Naive thymus-derived CD4-positive, alpha-beta T cell (primary cell): ENCODE measurements at regions not wholly inside any gene's neighbourhood (a gene's known extent, or its start where the extent isn't known, plus 50 kb on each side); places are given as distances from the start of the nearest gene placed in this dataset.
"Not testable (repeated sequence)": the region's sequence is repeated elsewhere in the genome, so short reads cannot be mapped to it uniquely, and the experiment has no call there.

ENCODE experiments used
- ATAC-seq: fragments of 150-1000 bp; cut with Tn5 transposase; 2 replicates; pipeline ENCODE4 v1.10.0; 2021; ENCODE audit warnings: mild to moderate bottlenecking, moderate library complexity
- CTCF ChIA-PET: fragments of 350-600 bp; sonication (Branson Sonifier 250); formaldehyde crosslinking; loops from one replicate; lab custom pipeline; 2021; ENCODE audit warnings: antibody characterized with exemption; lab: Charles Lee
- POLR2A ChIA-PET: fragments of 350-600 bp; sonication (Branson Sonifier 250); formaldehyde crosslinking; loops from one replicate; lab custom pipeline; 2021; ENCODE audit warnings: antibody characterized with exemption, inconsistent platforms; lab: Charles Lee
- DNase-seq, 9 donors: peaks; one replicate each; pipeline versions ENCODE4 v3.0.0 to v3.0.0-alpha.2; 2020 to 2022; ENCODE audit warnings: mixed read lengths in 1 of 9
- H3K27ac ChIP-seq: one replicate; pipeline ENCODE4 v1.7.0; 2013; ENCODE audit warnings: mild to moderate bottlenecking, low read depth, low read length, moderate library complexity
- H3K27me3 ChIP-seq, 2 donors: one replicate each; pipeline ENCODE4 v1.7.0; 2013; ENCODE audit warnings: low read length in 2 of 2, mild to moderate bottlenecking in 2 of 2, moderate library complexity in 2 of 2; ENCODE audit not compliant: control insufficient read depth in 2 of 2, insufficient read depth in 2 of 2
- H3K36me3 ChIP-seq, 3 experiments: 1 replicate in 2 of 3; 2 replicates in 1 of 3; pipeline ENCODE4 v1.7.0; 2013; ENCODE audit warnings: low read length in 3 of 3, mild to moderate bottlenecking in 3 of 3, moderate library complexity in 1 of 3; ENCODE audit not compliant: insufficient read depth in 3 of 3, control insufficient read depth in 2 of 3
- H3K4me1 ChIP-seq, 2 donors: one replicate each; pipeline ENCODE4 v1.7.0; 2013; ENCODE audit warnings: low read length in 2 of 2, mild to moderate bottlenecking in 2 of 2, moderate library complexity in 1 of 2; ENCODE audit not compliant: control insufficient read depth in 2 of 2, insufficient read depth in 2 of 2
- H3K4me3 ChIP-seq: 2 replicates; pipeline ENCODE4 v1.7.0; 2013; ENCODE audit warnings: mild to moderate bottlenecking, low read length
- H3K9me3 ChIP-seq, 3 experiments: 1 replicate in 2 of 3; 2 replicates in 1 of 3; pipeline ENCODE4 v1.7.0; 2013; ENCODE audit warnings: low read length in 3 of 3; ENCODE audit not compliant: control insufficient read depth in 2 of 3
- H3K27ac Mint-ChIP-seq, 9 donors: one replicate each; pipeline ENCODE4 v1.8.0; 2020 to 2022; ENCODE audit warnings: mixed read lengths in 9 of 9, mild to moderate bottlenecking in 8 of 9, moderate library complexity in 5 of 9, inconsistent platforms in 2 of 9
- H3K27me3 Mint-ChIP-seq, 5 donors: one replicate each; pipeline ENCODE4 v1.8.0; 2021 to 2022; ENCODE audit warnings: mixed read lengths in 5 of 5, mild to moderate bottlenecking in 1 of 5
- H3K36me3 Mint-ChIP-seq, 5 donors: one replicate each; pipeline ENCODE4 v1.8.0; 2020 to 2022; ENCODE audit warnings: mixed read lengths in 5 of 5, mild to moderate bottlenecking in 3 of 5, inconsistent platforms in 1 of 5
- H3K4me1 Mint-ChIP-seq, 7 donors: one replicate each; pipeline ENCODE4 v1.8.0; 2020 to 2022; ENCODE audit warnings: mixed read lengths in 7 of 7, mild to moderate bottlenecking in 3 of 7, inconsistent platforms in 1 of 7
- H3K4me3 Mint-ChIP-seq, 10 donors: one replicate each; pipeline ENCODE4 v1.8.0; 2020 to 2022; ENCODE audit warnings: mild to moderate bottlenecking in 10 of 10, mixed read lengths in 10 of 10, moderate library complexity in 6 of 10, inconsistent platforms in 2 of 10
- H3K9me3 Mint-ChIP-seq, 11 donors: one replicate each; pipeline ENCODE4 v1.8.0; 2020 to 2022; ENCODE audit warnings: mixed read lengths in 11 of 11, mild to moderate bottlenecking in 4 of 11, inconsistent platforms in 1 of 11, moderate library complexity in 1 of 11
- intact Hi-C, 2 donors: fragments of 100-400 bp; cut with micrococcal nuclease; formaldehyde crosslinking; loops; one replicate each; pipeline ENCODE4 v1.15.1; 2023

- H3K27me3 Mint-ChIP-seq = no peaks in the 10 kb centered on the region
- intact Hi-C loops = no loop called here
- H3K9me3 Mint-ChIP-seq = peaks cover 0 to 4% (median 0%) of the 10 kb centered on the region in 11 donors
- ATAC-seq (no peak), DNase-seq (no peak)
- H3K27ac Mint-ChIP-seq = no peak overlapping the region
- ChIA-PET POLR2A (no interaction called here), CTCF (no interaction called here)
- Histone ChIP-seq H3K27me3 (no peaks in the 10 kb centered on the region), H3K4me3 (no peak overlapping the region), H3K36me3 (no peaks in the 10 kb centered on the region), H3K4me1 (no peaks in the 10 kb centered on the region), H3K9me3 (no peaks in the 10 kb centered on the region), H3K27ac (no peak overlapping the region)
- H3K4me3 Mint-ChIP-seq = no peak overlapping the region
- no peaks in the 10 kb centered on the region for H3K4me1 Mint-ChIP-seq
- no peaks in the 10 kb centered on the region for H3K36me3 Mint-ChIP-seq
These were observed 758.4 kb upstream of the TMEFF2 start for GRCh38 chr2:192953116-192953515.

DNA sequence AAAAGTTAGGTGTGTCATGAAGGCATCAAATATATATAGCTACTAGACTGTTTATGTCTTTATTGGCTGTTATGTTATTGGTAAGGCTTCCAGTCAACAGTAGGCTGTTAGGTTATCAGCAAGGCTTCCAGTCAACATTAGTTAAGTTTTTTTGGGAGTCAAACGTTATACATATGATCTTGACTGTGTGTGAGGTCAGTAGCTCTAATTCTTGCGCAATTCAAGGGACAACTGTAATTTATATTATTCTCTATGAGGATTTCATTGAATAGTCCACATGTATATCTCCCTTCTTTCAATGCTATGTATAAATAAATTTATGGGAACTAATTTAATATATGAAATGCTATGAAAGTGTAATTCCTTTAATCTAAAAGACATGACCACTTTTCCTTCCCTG is 757.5 kb upstream of the TMEFF2 start:
- Mint-ChIP-seq H3K27me3 (no peaks in the 10 kb centered on the region), H3K4me3 (no peak overlapping the region), H3K27ac (no peak overlapping the region), H3K9me3 (peaks cover 0 to 1% (median 0%) of the 10 kb centered on the region in 11 donors), H3K4me1 (no peaks in the 10 kb centered on the region), H3K36me3 (no peaks in the 10 kb centered on the region)
- intact Hi-C loops = no loop called here
- CTCF ChIA-PET = no interaction called here
- H3K27ac ChIP-seq = no peak overlapping the region
- no peak overlapping the region for H3K4me3 ChIP-seq
- DNase-seq (no peak), ATAC-seq (no peak)
- no peaks in the 10 kb centered on the region for H3K9me3 ChIP-seq
- POLR2A ChIA-PET = no interaction called here
- H3K27me3 ChIP-seq = no peaks in the 10 kb centered on the region
- no peaks in the 10 kb centered on the region for H3K4me1 ChIP-seq
- no peaks in the 10 kb centered on the region for H3K36me3 ChIP-seq

GRCh38 chr2:192948316-192948715 is 753.6 kb upstream of the TMEFF2 start:
- ATAC-seq = no peak
- H3K36me3 ChIP-seq = no peaks in the 10 kb centered on the region
- Mint-ChIP-seq H3K4me1 (no peaks in the 10 kb centered on the region), H3K36me3 (no peaks in the 10 kb centered on the region), H3K9me3 (peaks cover 0 to 6% (median 0%) of the 10 kb centered on the region in 11 donors), H3K27ac (no peak overlapping the region), H3K4me3 (no peak overlapping the region), H3K27me3 (no peaks in the 10 kb centered on the region)
- H3K27ac ChIP-seq = no peak overlapping the region
- ChIA-PET POLR2A (no interaction called here), CTCF (no interaction called here)
- no peaks in the 10 kb centered on the region for H3K4me1 ChIP-seq
- no peak overlapping the region for H3K4me3 ChIP-seq
- no peaks in the 10 kb centered on the region for H3K9me3 ChIP-seq
- intact Hi-C loops = no loop called here
- H3K27me3 ChIP-seq = no peaks in the 10 kb centered on the region
- no peak for DNase-seq

DNA sequence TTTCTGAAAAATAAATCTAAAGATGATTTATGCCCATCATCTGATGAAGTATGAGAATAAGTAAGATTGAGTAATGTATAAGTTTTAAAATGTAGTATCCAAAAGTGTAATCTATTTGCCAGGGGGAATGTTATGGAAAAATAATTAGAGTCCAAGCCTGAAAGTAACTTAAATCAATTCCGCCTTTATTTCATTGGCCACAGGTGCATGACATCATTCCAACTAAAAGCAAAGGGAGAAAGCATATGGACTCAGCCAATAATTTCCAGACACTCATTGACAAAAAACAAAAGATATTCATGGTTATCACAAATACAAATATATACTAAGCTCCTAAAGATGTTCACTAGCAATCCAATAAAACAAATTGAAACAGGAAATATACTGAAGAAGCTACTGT is 752.6 kb upstream of the TMEFF2 start:
- ATAC-seq (no peak), DNase-seq (no peak)
- no peaks in the 10 kb centered on the region for H3K4me1 ChIP-seq
- intact Hi-C loops = no loop called here
- H3K9me3 ChIP-seq = no peaks in the 10 kb centered on the region
- H3K4me1 Mint-ChIP-seq = no peaks in the 10 kb centered on the region
- POLR2A ChIA-PET = no interaction called here
- CTCF ChIA-PET = no interaction called here
- peaks cover 0 to 5% (median 0%) of the 10 kb centered on the region in 5 donors for H3K36me3 Mint-ChIP-seq
- no peak overlapping the region for H3K27ac Mint-ChIP-seq
- H3K9me3 Mint-ChIP-seq = peaks cover 0 to 12% (median 1%) of the 10 kb centered on the region in 11 donors
- no peak overlapping the region for H3K27ac ChIP-seq
- H3K36me3 ChIP-seq = no peaks in the 10 kb centered on the region
- no peaks in the 10 kb centered on the region for H3K27me3 Mint-ChIP-seq
- no peak overlapping the region for H3K4me3 Mint-ChIP-seq
- no peak overlapping the region for H3K4me3 ChIP-seq
- H3K27me3 ChIP-seq = no peaks in the 10 kb centered on the region

GRCh38 chr2:192940767-192941166 is 746.0 kb upstream of the TMEFF2 start:
- ATAC-seq (no peak), DNase-seq (no peak)
- no peak overlapping the region for H3K27ac Mint-ChIP-seq
- peaks cover 0 to 5% (median 0%) of the 10 kb centered on the region in 5 donors for H3K36me3 Mint-ChIP-seq
- no peak overlapping the region for H3K4me3 ChIP-seq
- intact Hi-C loops = no loop called here
- H3K36me3 ChIP-seq = no peaks in the 10 kb centered on the region
- H3K27me3 Mint-ChIP-seq = no peaks in the 10 kb centered on the region
- no peaks in the 10 kb centered on the region for H3K4me1 Mint-ChIP-seq
- POLR2A ChIA-PET = no interaction called here
- H3K4me3 Mint-ChIP-seq = no peak overlapping the region
- H3K27ac ChIP-seq = no peak overlapping the region
- peaks cover 0 to 26% (median 6%) of the 10 kb centered on the region in 11 donors for H3K9me3 Mint-ChIP-seq
- H3K9me3 ChIP-seq = no peaks in the 10 kb centered on the region
- H3K27me3 ChIP-seq = no peaks in the 10 kb centered on the region
- no peaks in the 10 kb centered on the region for H3K4me1 ChIP-seq
- CTCF ChIA-PET = no interaction called here

DNA sequence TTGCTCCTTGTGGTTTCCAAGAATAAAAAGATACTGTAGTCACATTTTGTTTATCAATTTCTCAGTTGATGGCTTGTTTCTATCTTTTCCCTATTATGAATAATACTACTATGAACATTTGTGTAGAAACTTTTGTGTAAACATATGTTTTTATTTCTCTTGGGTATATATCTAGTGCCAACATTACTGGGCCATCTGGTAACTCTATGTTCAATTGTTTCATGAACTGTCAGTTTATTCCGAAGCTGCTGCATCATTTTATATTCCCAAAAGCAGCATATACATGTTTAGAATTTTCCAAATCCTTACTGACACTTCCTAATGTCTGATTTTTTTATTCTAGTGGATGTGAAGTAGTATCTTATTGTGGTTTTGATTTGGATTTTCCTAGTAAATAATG is 737.6 kb upstream of the TMEFF2 start:
- Mint-ChIP-seq H3K27ac (no peak overlapping the region), H3K27me3 (peaks cover 0 to 4% (median 0%) of the 10 kb centered on the region in 5 donors), H3K4me1 (no peaks in the 10 kb centered on the region), H3K9me3 (peaks cover 0 to 16% (median 3%) of the 10 kb centered on the region in 11 donors), H3K36me3 (no peaks in the 10 kb centered on the region), H3K4me3 (no peak overlapping the region)
- DNase-seq = no peak
- ATAC-seq = no peak
- intact Hi-C loops = no loop called here
- Histone ChIP-seq H3K4me1 (no peaks in the 10 kb centered on the region), H3K36me3 (no peaks in the 10 kb centered on the region), H3K9me3 (no peaks in the 10 kb centered on the region), H3K27me3 (no peaks in the 10 kb centered on the region), H3K4me3 (no peak overlapping the region), H3K27ac (no peak overlapping the region)
- ChIA-PET POLR2A (no interaction called here), CTCF (no interaction called here)

DNA sequence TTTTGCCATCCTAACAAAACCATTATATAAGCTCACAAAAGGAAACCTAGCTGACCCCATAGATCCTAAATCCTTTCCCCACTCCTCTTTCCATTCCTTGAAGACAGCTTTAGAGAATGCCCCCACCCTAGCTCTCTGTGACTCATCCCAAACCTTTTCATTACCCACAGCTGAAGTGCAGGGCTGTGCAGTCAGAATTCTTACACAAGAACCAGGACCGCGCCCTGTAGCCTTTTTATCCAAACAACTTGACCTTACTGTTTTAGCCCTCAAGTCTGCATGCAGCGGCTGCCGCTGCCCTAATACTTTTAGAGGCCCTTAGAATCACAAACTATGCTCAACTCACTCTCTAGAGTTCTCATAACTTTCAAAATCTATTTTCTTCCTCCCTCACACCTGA is 726.9 kb upstream of the TMEFF2 start:
- H3K4me1 ChIP-seq, POLR2A ChIA-PET: not testable (repeated sequence)

More for the DNA sequence above, 726.9 kb upstream of the TMEFF2 start:
- H3K36me3 ChIP-seq, H3K4me3 Mint-ChIP-seq, H3K27me3 ChIP-seq, H3K4me1 Mint-ChIP-seq, H3K9me3 ChIP-seq, intact Hi-C loops, H3K36me3 Mint-ChIP-seq, DNase-seq, ATAC-seq, H3K27me3 Mint-ChIP-seq, H3K4me3 ChIP-seq, H3K27ac Mint-ChIP-seq, H3K27ac ChIP-seq: not testable (repeated sequence)
- H3K9me3 Mint-ChIP-seq = peaks cover 0 to 22% (median 5%) of the 10 kb centered on the region in 11 donors
- CTCF ChIA-PET = interaction anchor here (0.6 kb wide), 1 partner anchor 35 kb away, joined by 3 read pairs; no protein-coding TSS in a partner anchor
